NCI-H526 (cell line): ENCODE measurements at regions not wholly inside any gene's neighbourhood (a gene's known extent, or its start where the extent isn't known, plus 50 kb on each side); places are given as distances from the start of the nearest gene placed in this dataset.
A peak's percentile ranks its signal among the peaks of the same experiment; 100 is the strongest.

Experiments
- DNase-seq, 2 experiments: peaks; one replicate each; lab custom pipeline; 2025; lab: John Stamatoyannopoulos, UW

DNA sequence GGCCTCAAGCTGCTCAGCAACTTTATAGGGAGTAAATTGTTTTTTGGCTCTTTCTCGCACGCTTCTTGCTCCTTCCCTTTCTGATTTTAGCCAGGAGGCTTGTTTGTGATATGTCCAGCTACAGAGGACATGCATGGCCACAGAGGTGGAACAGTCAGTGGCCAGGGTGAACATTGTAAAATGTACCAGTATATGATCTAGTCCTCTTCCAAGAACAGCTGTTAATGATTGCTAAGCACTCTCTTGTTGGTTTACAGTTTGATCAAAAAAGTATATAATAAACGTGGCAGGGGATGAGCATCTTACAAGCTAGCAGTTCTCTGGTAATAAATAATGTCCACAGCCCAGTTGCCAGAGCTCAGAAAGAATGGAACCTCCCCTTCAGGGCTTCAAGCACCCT is 461.7 kb upstream of the DYNLRB2 start:
- no peak for DNase-seq

- DNase-seq, result no peak
Measured at GRCh38 chr16:80077696-80078095, 463.1 kb upstream of the DYNLRB2 start.

GRCh38 chr16:80074329-80074728 is 466.5 kb upstream of the DYNLRB2 start:
- DNase-seq, result no peak

DNA sequence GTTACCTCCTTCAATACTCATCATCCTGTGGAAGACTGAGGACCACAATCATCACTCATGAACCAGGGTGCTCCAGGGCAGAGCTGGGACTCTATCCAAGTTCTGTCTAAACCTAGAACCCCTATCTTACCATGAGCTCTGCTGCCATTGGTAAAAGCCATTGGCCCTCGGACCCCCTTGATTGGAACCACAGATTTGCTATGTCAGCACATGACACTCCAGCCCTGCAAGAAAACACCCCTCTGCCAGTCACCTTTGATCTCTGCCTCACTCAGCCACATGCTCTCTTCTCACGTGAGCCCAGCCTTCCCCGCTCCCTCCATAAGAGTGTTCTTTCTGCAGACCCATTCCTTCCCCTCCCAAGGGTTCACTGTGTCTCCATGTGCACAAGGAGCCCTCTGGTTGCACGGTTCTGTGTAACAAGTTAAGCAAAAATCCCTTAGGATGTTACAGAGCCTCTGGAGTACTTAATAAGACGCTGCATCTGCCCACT is 468.8 kb upstream of the DYNLRB2 start:
- DNase-seq, result no peak

- no peak for DNase-seq
Measured at GRCh38 chr16:80066805-80067580, 466.5 kb upstream of the MAF start.

DNA sequence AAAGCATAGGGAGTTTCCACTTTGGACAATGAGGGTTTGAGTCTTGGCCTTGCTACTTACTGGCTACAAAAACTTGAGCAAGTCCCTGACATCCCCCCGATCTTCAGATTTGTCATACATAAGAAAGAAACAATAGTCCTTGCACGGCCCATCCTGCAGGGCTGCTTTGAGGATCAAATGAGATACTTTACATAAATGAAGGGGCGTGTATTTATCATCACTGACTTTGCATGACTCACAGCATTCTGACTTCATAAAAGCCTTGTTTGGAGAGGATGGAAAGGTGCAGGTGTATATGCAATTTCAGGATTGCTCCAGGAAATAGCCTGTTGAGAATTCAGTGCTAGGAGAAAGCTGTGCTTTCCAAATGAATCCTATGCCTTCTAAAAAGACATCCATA is 465.0 kb upstream of the MAF start:
- DNase-seq, result peak; percentile 42 to 61

GRCh38 chr16:80063713-80064069 is 463.2 kb upstream of the MAF start:
- DNase-seq, result no peak

GRCh38 chr16:80063031-80063712 is 462.6 kb upstream of the MAF start:
- DNase-seq, result no peak

DNA sequence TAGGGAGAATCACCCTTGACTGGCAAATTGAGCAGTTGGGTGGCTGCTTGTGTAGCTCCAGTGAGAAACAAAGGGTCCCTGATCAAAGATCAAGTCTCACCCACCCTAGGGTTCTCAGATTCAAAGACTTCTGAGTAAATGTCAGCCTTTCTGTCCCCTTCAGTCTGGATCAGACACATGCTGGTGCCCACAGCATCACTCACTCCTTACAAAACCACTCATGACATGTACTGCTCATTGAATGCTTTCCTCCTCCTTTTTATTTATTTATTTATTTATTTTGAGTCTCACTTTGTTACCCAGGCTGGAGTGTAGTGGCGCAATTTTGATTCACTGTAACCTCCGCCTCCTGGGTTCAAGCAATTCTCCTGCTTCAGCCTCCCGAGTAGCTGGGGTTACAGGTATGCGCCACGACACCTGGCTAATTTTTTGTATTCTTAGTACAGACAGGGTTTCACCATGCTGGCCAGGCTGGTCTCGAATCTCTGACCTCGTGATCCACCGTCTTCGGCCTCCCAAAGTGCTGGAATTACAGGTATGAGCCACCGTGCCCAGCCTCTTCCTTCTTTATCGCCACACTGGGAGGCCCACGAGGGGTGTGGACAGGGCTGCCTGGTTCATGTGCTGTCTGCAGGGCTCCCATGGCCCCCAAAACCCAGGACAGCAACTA is 462.0 kb upstream of the MAF start:
- no peak for DNase-seq

DNA sequence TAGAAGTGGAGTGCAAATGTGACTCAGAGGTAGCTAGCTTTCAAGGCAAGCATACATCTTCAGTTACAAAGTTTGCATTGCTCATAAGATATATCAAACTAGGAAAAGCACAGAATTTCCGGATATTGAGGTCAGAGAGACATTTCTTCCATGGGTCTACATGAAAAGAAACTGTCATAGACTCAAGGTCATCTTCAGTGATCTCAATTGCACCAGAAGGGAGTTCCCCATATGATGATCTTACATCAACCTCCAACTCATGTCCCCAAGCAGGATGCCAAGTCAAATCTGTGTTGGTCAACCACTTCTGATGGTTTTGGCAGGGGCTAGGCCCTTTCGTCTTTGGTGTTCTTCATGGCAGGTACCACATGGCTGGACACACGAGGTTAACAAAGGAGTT is 459.9 kb upstream of the MAF start:
- no peak for DNase-seq

DNA sequence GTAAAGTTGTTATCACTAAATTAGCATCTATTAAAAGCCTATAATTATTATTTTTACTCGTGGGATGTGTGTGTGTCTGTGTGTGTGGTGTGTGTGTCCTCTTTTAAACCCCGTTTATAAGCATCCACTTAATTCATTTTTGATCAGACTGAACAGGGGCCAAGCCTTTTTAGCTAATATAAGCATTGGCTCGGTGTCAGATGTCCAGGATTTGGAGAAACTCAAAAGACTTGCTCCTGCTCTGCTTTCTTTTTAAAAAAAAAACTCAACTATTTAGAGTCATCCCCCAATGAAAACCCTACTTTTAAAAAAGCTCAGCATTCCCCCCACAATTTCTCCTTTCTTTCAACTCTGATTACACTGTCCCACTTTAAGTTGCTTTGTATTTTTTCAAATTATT is 459.3 kb upstream of the MAF start:
- DNase-seq, result no peak

DNA sequence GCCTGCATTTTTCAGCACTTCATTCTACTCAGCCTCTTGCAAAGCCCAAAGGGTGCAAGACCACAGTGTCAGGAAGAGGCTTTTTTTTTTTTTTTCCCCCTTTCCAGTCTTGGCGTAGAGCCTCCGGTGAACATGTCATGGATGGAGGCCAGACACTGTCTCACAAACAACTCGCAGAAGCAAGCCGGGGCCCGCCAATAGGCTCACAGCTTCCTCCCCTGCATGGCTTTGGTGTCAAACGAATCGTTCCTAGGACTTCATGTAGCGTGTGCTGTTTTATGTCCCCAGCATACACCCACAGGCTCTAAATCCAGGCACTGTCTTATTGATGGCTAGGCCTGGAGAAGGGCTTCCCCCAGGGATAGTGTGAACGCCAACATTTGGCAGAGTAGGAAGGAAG is 457.7 kb upstream of the MAF start:
- no peak for DNase-seq

DNA sequence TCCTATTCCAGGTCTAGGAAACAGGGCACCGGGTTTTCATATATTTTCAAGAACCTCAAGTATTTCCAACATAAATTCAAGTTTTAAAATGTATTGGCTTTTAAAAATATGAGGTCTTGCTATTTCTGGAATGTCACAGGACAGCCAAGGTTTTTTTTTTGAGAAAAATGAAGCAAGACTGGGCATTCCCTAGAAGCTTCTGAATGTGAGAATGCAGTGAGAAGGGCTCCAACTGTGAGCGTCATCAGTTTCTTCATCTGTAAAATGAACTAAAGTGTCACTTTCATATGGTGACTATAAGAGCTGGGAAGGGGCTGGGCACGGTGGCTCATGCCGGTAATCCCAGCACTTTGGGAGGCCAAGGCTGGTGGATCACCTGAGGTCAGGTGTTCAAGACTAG is 455.8 kb upstream of the MAF start:
- no peak for DNase-seq

DNA sequence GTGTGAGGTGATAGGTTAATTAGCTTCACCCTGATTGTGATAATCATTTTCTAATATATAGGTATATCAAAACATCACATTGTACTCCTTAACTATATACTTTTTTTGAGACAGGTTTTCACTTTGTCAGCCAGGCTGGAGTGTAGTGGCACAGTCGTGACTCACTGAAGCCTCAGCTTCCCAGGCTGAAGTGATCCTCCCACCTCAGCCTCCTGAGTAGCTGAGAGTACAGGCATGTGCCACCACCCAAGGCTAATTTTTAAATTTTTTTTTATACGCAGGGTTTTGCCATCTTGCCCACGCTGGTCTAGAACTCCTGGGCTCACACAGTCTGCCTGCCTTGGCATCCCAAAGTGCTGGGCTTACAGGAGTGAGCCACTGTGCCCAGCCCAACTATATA is 455.3 kb upstream of the MAF start:
- DNase-seq, result no peak

DNA sequence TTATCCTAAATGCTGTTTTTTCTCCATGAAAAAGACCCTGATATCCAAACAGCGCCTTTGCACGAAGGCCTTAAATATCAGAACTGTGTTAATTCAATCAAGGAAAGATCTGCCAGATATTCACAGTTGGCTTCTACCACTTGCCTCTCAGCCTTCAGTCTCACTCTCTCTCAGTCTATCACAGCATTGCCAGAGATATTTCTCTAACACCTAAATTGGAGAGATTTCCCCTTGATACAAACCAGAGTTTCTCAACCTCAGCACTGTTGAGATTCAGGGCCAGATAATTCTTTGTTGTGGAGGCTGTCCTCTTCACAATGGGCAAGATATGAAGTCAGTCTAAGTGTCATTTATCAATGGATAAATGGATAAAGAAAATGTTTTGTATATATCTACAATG is 454.1 kb upstream of the MAF start:
- DNase-seq, result no peak

GRCh38 chr16:80051040-80051439 is 450.5 kb upstream of the MAF start:
- DNase-seq, result no peak

DNA sequence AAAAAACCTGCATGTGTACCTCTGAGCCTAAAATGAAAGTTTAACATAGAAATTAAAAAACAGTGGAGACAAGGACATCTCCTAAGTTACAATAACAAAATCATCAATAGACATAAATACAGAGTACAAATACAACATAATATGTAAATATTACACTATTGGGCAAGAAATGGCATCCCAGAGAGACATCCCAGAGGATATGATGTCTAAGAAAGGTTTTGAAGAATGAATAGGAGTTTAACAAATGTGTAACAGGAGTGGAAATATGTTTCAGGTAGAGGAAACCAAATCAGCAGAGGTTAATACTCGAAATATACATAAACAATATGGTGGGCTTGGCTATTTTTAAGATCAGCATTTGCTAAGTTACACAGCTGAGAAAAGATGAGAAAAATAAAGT is 447.7 kb upstream of the MAF start:
- no peak for DNase-seq

GRCh38 chr16:80047842-80048241 is 447.3 kb upstream of the MAF start:
- no peak for DNase-seq

DNA sequence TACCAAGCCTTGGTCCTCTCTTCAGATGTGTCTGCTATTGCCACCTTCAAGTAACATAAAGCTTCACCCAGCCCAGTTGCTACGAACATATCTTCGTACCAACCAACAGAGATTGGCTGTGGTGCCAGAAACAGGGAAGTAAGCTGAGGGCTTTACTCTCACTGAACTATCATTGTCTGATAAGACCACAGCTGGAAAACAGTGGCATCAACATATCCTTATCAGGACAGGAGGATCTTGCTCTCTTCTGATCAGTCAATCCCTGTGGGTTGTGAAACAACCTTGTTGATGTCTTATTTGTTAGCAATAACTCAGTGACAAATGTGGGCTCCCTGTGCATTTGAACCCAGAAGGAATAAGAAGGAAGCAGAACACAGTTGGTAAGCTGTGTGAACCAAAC is 446.3 kb upstream of the MAF start:
- no peak for DNase-seq

GRCh38 chr16:80046261-80046660 is 445.7 kb upstream of the MAF start:
- no peak for DNase-seq

- no peak for DNase-seq
Measured at GRCh38 chr16:80045861-80046260, 445.3 kb upstream of the MAF start.

GRCh38 chr16:80041410-80041809 is 440.9 kb upstream of the MAF start:
- DNase-seq, result no peak

DNA sequence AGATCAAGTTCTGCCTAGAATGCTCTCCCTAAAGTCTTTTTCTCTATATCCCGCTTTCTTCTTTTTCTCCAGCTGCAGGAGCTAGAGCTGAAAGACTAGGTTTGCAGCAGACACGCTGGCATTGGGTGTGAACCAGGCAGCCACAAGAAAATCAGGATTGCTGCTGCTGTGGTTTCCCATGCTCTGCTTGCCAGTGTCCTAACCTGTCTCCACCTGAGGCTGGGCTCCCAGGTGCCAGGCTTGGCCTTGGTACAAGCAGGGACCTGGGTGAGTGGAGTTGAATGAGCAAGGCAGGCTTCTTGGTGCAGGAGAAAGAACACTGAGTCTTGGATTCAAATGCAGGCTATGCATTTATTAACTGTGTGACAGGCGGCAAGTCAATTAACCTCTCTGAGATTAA is 440.3 kb upstream of the MAF start:
- no peak for DNase-seq
